GM12878 (cell line): ENCODE measurements at regions not wholly inside any gene's neighbourhood (a gene's known extent, or its start where the extent isn't known, plus 50 kb on each side); places are given as distances from the start of the nearest gene placed in this dataset.

ENCODE experiments used
- ATAC-seq: fragments of 200-7000 bp; cut with Tn5 transposase; 3 replicates; pipeline ENCODE4 v1.9.1; 2020; ENCODE audit warnings: mild to moderate bottlenecking, moderate library complexity
- BruUV-seq: library from RNA; stranded (reverse); fragments of 400-500 nt; replicated peaks from 2 replicates; lab custom pipeline; 2021; lab: Mats Ljungman, UMichigan
- CTCF ChIA-PET: fragments of 300-600 bp; sonication (Branson Sonifier 250); formaldehyde crosslinking; extraction: SDS; loops from one replicate; lab custom pipeline; 2021; ENCODE audit warnings: inconsistent platforms; lab: Yijun Ruan, JAX
- POLR2A ChIA-PET: fragments of 350-600 bp; formaldehyde crosslinking; extraction: SDS; loops from one replicate; lab custom pipeline; 2021; ENCODE audit warnings: inconsistent platforms; lab: Charles Lee
- RAD21 ChIA-PET: fragments of 300-600 bp; sonication (Branson Sonifier 250); formaldehyde crosslinking; loops from one replicate; lab custom pipeline; 2023; ENCODE audit warnings: antibody characterized with exemption; ENCODE audit not compliant: unreplicated experiment; lab: Charles Lee
- SMC1A ChIA-PET: fragments of 300-600 bp; sonication (Branson Sonifier 250); formaldehyde crosslinking; loops from one replicate; lab custom pipeline; 2023; ENCODE audit not compliant: unreplicated experiment, uncharacterized antibody; lab: Charles Lee
- DNase-seq: peaks from one replicate; pipeline ENCODE4 v3.0.0-alpha.2; 2011; ENCODE audit warnings: low read depth, low spot score
- FAIRE-seq: peaks from 3 replicates; lab custom pipeline; 2011; peaks lifted over from hg19 to GRCh38; lab: Jason Lieb, UNC
- H2AFZ ChIP-seq: 2 replicates; pipeline ENCODE4 v1.6.0; 2011; ENCODE audit warnings: low read depth, low read length, control low read depth; ENCODE audit not compliant: control insufficient read depth
- H3K27ac ChIP-seq: 2 replicates; pipeline ENCODE4 v1.5.1; 2011; ENCODE audit warnings: control low read depth; ENCODE audit not compliant: control insufficient read depth, insufficient read depth
- H3K27me3 ChIP-seq, 2 experiments: replicated peaks in 1 of 2; 2 replicates each; pipeline versions ENCODE4 v1.6.0 to v1.6.1; 2011; ENCODE audit warnings: low read length in 1 of 2; ENCODE audit not compliant: control insufficient read depth in 2 of 2, insufficient read depth in 2 of 2
- H3K36me3 ChIP-seq, 2 experiments: 2 replicates each; pipeline ENCODE4 v1.5.1; 2011; ENCODE audit warnings: low read length in 1 of 2; ENCODE audit not compliant: control insufficient read depth in 2 of 2, insufficient read depth in 2 of 2
- H3K4me1 ChIP-seq: 2 replicates; pipeline ENCODE4 v1.6.1; 2011; ENCODE audit warnings: mild to moderate bottlenecking, low read length, moderate library complexity, mixed read lengths; ENCODE audit not compliant: control insufficient read depth, insufficient read depth
- H3K4me2 ChIP-seq: 2 replicates; pipeline ENCODE4 v1.6.0; 2011; ENCODE audit warnings: control low read depth; ENCODE audit not compliant: control insufficient read depth, insufficient read depth
- H3K4me3 ChIP-seq: fragments of 200-600 bp; sonication (generic); 2 replicates; pipeline ENCODE4 v1.5.1; 2016
- H3K79me2 ChIP-seq: 2 replicates; pipeline ENCODE4 v1.6.0; 2011; ENCODE audit warnings: low read length; ENCODE audit not compliant: control insufficient read depth, insufficient read depth
- H3K9ac ChIP-seq: 2 replicates; pipeline ENCODE4 v1.8.0; 2011; ENCODE audit warnings: low read length, control low read depth, mixed read lengths; ENCODE audit not compliant: control insufficient read depth, insufficient read depth
- H3K9me3 ChIP-seq: replicated peaks from 3 replicates; pipeline ENCODE4 v1.5.1; 2011; ENCODE audit warnings: mild to moderate bottlenecking, low read length; ENCODE audit not compliant: control insufficient read depth, insufficient read depth
- H4K20me1 ChIP-seq: 2 replicates; pipeline ENCODE4 v1.6.0; 2011; ENCODE audit not compliant: control insufficient read depth, insufficient read depth
- CBX3 ChIP-seq: fragments of 200-600 bp; sonication (generic); IDR thresholded peaks from 2 replicates; pipeline ENCODE4 v1.6.1; 2016; ENCODE audit warnings: low read depth, borderline replicate concordance
- CHD1 ChIP-seq: IDR thresholded peaks from 2 replicates; pipeline ENCODE4 v1.6.1; 2012; ENCODE audit warnings: low read depth, low read length, improper control_type of control experiment
- HDAC2 ChIP-seq: fragments of 200-600 bp; sonication (generic); IDR thresholded peaks from 2 replicates; pipeline ENCODE4 v1.6.1; 2017
- RUNX3 ChIP-seq: IDR thresholded peaks from 2 replicates; pipeline ENCODE4 v1.6.1; 2012; ENCODE audit warnings: low read length, inconsistent platforms
- SRF ChIP-seq, 2 experiments: IDR thresholded peaks; 2 replicates each; pipeline ENCODE4 v1.6.1; 2011; ENCODE audit warnings: low read depth in 2 of 2, low read length in 2 of 2, mild to moderate bottlenecking in 1 of 2, moderate library complexity in 1 of 2
- STAT1 ChIP-seq: fragments of 450-650 bp; conservative IDR thresholded peaks from 2 replicates; pipeline ENCODE4 v1.6.1; 2014; ENCODE audit warnings: antibody characterized with exemption, mild to moderate bottlenecking
- TBL1XR1 ChIP-seq: IDR thresholded peaks from 2 replicates; pipeline ENCODE4 v1.6.1; 2012; ENCODE audit warnings: low read depth, low read length, improper control_type of control experiment
- ZNF622 ChIP-seq: fragments of 450-650 bp; IDR thresholded peaks from 2 replicates; pipeline ENCODE4 v1.6.1; 2017; ENCODE audit warnings: mild to moderate bottlenecking, inconsistent platforms
- WGBS: methylation state at CpG from one replicate; pipeline ENCODE4 v1.1.6; 2016; ENCODE audit warnings: low lambda C conversion rate; ENCODE audit not compliant: insufficient replicate concordance, insufficient coverage; ENCODE audit errors: missing lambda C conversion rate; 5-methylcytosine and 5-hydroxymethylcytosine counted together
- in situ Hi-C: fragments of 300-500 bp; cut with MboI; formaldehyde crosslinking; loops from 9 replicates; pipeline ENCODE4 v1.14.3; 2018; ENCODE audit warnings: mixed read lengths
- intact Hi-C: fragments of 100-400 bp; cut with micrococcal nuclease; formaldehyde crosslinking; loops from one replicate; pipeline ENCODE4 v1.14.2; 2022; ENCODE audit not compliant: unreplicated experiment
- TF ChIP-seq, protein P1 (sequence below): IDR thresholded peaks from 2 replicates; pipeline ENCODE4 v1.6.1; 2012; ENCODE audit warnings: improper control_type of control experiment, low read depth, low read length; ENCODE audit not compliant: insufficient replicate concordance
- TF ChIP-seq, protein P2 (sequence below): IDR thresholded peaks from 2 replicates; pipeline ENCODE4 v1.6.1; 2012; ENCODE audit warnings: low read depth, low read length, improper control_type of control experiment
- TF ChIP-seq, protein P3 (sequence below): fragments of 450-650 bp; IDR thresholded peaks from 2 replicates; pipeline ENCODE4 v1.6.1; 2017; ENCODE audit warnings: mild to moderate bottlenecking

DNA sequence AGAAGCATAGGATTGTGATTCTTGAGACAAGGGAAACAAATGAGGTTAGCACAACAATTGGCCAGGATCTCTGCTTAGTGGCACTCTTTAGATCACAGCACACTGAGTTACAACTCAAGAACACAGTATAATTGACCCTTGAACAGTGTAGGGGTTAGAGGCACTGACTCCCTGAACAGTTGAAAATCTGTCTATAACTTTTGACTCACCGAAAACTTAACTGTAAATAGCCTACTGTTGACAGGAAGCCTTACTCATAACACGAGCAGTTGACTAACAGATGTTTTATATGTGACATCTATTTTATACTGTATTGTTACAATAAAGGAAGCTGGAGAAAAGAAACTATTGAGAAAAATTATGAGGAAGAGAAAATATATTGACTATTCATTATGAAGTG, 296.1 kb downstream of the RERGL start:
- POLR2A ChIA-PET, result no interaction called here
- RAD21 ChIA-PET, result no interaction called here
- no peak for ATAC-seq
- Histone ChIP-seq H3K79me2 (no peaks in the 10 kb centered on the region), H3K4me3 (no peak overlapping the region), H3K27me3 (no peaks in the 10 kb centered on the region), H3K27ac (no peak overlapping the region), H3K4me1 (no peaks in the 10 kb centered on the region), H3K9me3 (no peaks in the 10 kb centered on the region), H3K4me2 (no peak overlapping the region), H3K9ac (no peak overlapping the region), H2AFZ (no peak overlapping the region), H4K20me1 (no peaks in the 10 kb centered on the region), H3K36me3 (no peaks in the 10 kb centered on the region)
- TF ChIP-seq CBX3, result no peak
- in situ Hi-C loops, result no loop called here
- 3% methylated on average over 2 of the region's 2 CpGs for WGBS
- no peak for FAIRE-seq
- CTCF ChIA-PET, result no interaction called here
- SMC1A ChIA-PET, result no interaction called here
- DNase-seq, result no peak
- intact Hi-C loops, result no loop called here
- no TSS peak for BruUV-seq

DNA sequence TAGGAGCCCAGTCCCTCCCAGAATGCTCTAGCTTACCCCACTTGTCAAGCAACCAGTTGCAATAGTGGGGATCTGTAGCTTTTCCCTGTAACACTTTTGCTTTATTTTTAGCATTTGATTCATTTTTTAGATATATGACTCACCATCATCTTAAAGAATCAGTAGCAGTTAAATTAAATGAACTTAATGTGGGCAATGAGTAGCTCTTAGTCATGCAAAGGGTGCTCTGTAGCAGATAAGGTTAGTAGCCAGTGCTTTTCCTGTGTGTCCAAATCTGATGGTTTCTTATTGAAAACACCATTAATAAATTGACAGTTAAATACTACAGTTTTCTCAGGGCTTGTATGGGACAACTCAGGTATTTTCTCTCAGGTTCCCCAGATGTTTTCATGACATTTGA, 311.8 kb downstream of the RERGL start:
- Histone ChIP-seq H4K20me1 (no peaks in the 10 kb centered on the region), H3K27ac (no peak overlapping the region), H3K36me3 (no peaks in the 10 kb centered on the region), H3K79me2 (no peaks in the 10 kb centered on the region), H3K4me1 (no peaks in the 10 kb centered on the region), H3K27me3 (no peaks in the 10 kb centered on the region), H2AFZ (no peak overlapping the region), H3K9me3 (no peaks in the 10 kb centered on the region), H3K9ac (no peak overlapping the region), H3K4me3 (no peak overlapping the region), H3K4me2 (no peak overlapping the region)
- intact Hi-C loops (no loop called here), in situ Hi-C loops (loop anchor here (5.0 kb wide), 1 partner anchor 89 kb away; no protein-coding TSS in a partner anchor)
- POLR2A ChIA-PET, result no interaction called here
- TF ChIP-seq, protein P1, sequence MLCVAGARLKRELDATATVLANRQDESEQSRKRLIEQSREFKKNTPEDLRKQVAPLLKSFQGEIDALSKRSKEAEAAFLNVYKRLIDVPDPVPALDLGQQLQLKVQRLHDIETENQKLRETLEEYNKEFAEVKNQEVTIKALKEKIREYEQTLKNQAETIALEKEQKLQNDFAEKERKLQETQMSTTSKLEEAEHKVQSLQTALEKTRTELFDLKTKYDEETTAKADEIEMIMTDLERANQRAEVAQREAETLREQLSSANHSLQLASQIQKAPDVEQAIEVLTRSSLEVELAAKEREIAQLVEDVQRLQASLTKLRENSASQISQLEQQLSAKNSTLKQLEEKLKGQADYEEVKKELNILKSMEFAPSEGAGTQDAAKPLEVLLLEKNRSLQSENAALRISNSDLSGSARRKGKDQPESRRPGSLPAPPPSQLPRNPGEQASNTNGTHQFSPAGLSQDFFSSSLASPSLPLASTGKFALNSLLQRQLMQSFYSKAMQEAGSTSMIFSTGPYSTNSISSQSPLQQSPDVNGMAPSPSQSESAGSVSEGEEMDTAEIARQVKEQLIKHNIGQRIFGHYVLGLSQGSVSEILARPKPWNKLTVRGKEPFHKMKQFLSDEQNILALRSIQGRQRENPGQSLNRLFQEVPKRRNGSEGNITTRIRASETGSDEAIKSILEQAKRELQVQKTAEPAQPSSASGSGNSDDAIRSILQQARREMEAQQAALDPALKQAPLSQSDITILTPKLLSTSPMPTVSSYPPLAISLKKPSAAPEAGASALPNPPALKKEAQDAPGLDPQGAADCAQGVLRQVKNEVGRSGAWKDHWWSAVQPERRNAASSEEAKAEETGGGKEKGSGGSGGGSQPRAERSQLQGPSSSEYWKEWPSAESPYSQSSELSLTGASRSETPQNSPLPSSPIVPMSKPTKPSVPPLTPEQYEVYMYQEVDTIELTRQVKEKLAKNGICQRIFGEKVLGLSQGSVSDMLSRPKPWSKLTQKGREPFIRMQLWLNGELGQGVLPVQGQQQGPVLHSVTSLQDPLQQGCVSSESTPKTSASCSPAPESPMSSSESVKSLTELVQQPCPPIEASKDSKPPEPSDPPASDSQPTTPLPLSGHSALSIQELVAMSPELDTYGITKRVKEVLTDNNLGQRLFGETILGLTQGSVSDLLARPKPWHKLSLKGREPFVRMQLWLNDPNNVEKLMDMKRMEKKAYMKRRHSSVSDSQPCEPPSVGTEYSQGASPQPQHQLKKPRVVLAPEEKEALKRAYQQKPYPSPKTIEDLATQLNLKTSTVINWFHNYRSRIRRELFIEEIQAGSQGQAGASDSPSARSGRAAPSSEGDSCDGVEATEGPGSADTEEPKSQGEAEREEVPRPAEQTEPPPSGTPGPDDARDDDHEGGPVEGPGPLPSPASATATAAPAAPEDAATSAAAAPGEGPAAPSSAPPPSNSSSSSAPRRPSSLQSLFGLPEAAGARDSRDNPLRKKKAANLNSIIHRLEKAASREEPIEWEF, result no peak
- TF ChIP-seq TBL1XR1 (no peak), STAT1 (no peak), CHD1 (no peak), SRF (IDR thresholded peaks at IDR 0.05; ENCODE audit: low read depth in 2 of 2, low read length in 2 of 2) (no peak), ZNF622 (no peak), RUNX3 (no peak), HDAC2 (no peak)
- TF ChIP-seq, protein P2, sequence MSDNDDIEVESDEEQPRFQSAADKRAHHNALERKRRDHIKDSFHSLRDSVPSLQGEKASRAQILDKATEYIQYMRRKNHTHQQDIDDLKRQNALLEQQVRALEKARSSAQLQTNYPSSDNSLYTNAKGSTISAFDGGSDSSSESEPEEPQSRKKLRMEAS, result no peak
- TF ChIP-seq, protein P3, sequence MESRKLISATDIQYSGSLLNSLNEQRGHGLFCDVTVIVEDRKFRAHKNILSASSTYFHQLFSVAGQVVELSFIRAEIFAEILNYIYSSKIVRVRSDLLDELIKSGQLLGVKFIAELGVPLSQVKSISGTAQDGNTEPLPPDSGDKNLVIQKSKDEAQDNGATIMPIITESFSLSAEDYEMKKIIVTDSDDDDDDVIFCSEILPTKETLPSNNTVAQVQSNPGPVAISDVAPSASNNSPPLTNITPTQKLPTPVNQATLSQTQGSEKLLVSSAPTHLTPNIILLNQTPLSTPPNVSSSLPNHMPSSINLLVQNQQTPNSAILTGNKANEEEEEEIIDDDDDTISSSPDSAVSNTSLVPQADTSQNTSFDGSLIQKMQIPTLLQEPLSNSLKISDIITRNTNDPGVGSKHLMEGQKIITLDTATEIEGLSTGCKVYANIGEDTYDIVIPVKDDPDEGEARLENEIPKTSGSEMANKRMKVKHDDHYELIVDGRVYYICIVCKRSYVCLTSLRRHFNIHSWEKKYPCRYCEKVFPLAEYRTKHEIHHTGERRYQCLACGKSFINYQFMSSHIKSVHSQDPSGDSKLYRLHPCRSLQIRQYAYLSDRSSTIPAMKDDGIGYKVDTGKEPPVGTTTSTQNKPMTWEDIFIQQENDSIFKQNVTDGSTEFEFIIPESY, result no peak
- SMC1A ChIA-PET, result no interaction called here
- ATAC-seq, result no peak
- CTCF ChIA-PET, result no interaction called here
- no peak for DNase-seq
- RAD21 ChIA-PET, result no interaction called here
- BruUV-seq, result no TSS peak
- no peak for FAIRE-seq
